ENCODE measurements at regions not wholly inside any gene's neighbourhood (a gene's known extent, or its start where the extent isn't known, plus 50 kb on each side); places are given as distances from the start of the nearest gene placed in this dataset.

DNA sequence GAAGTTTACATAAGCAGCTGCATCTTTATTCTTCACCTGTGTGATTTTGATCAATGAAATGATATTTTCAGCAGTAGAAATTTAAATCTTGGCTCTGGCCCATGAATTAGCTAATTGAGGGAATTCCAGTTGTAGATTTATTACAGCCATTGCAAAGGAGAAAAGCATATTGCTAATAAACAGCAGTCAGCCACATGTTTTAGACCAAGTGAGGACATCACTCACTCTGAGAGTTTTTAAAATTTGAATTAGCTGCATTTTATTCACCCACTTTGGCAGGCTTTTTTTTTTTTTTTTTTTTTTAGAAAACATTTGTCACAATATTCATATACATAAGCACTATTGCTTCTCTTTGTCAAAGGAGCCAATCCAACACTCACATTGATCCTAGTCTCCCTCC, 479.4 kb upstream of the VRK2 start:
- DNase-seq (ENCODE audit: low read depth in 2 of 2), result no peak

DNA sequence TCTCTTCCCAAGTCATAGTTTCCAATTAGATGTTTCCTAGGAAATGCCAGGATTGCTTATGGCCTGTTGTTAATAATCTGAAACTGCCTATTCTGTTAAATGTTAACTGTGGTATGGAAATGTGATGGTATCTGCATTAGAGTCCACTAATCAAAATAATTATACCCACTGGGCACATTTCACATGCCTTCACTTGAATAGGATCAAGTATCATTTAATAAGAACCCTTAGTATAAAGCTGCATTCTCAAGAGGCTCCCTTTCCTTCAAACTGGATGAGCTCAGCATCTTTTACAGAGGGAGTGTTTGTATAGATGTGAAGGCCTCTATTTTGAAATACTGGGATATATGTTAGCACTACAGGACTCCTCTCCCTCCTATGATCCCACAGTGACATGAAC, 477.2 kb upstream of the VRK2 start:
- no peak for DNase-seq (ENCODE audit: low read depth in 2 of 2)

- DNase-seq (ENCODE audit: low read depth in 2 of 2), result no peak
Observed at GRCh38 chr2:57570961-57571360, 475.6 kb upstream of the VRK2 start.

- DNase-seq (ENCODE audit: low read depth in 2 of 2), result no peak
Observed at GRCh38 chr2:57575700-57576268, 470.8 kb upstream of the VRK2 start.

- DNase-seq (ENCODE audit: low read depth in 2 of 2), result no peak
Observed at GRCh38 chr2:57576983-57577382, 469.6 kb upstream of the VRK2 start.

- no peak for DNase-seq (ENCODE audit: low read depth in 2 of 2)
Observed at GRCh38 chr2:57597940-57598339, 448.7 kb upstream of the VRK2 start.

DNA sequence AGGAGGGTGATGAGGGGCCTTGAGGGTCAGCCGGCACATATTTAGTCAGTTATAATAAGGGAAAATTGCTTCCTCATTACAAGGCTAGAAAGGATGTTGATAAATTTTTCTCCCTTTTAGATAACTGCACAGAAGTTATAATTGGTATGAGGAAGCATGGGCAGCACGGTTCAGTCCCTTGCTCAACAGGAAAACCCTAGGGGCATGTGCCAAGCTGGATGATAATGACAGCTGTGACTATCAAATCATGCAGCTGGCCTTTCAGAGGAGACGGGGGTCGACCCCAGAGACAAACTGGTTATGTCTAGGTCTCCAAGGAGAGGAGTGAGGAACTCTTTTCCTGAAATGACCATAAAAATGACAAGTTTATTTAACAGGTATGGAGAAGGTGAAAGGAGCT, 448.1 kb upstream of the VRK2 start:
- no peak for DNase-seq (ENCODE audit: low read depth in 2 of 2)

GRCh38 chr2:57602733-57603132, 443.9 kb upstream of the VRK2 start:
- DNase-seq (ENCODE audit: low read depth in 2 of 2), result no peak

DNA sequence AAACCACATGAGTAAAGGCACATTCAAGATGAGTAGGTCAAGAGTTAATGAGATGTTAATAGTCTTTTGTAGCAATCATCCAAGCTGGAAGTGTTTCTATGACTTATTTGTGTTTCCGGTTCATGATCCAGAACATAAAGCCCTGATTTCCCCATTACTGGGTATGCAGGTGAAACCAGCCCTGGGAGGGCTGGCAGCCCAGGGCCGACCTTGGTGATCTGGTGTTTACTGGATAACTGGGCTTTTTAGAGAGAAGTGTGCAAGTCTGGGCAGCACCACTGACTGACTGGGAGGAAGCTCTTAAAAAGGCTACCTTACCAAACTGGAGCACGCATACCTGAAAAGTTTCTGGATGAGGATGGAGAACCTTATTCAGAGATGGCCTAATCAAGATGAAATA, 431.6 kb upstream of the VRK2 start:
- no peak for DNase-seq (ENCODE audit: low read depth in 2 of 2)

GRCh38 chr2:57615855-57616556, 430.6 kb upstream of the VRK2 start:
- DNase-seq (ENCODE audit: low read depth in 2 of 2), result no peak

GRCh38 chr2:57617318-57617717, 429.3 kb upstream of the VRK2 start:
- DNase-seq (ENCODE audit: low read depth in 2 of 2), result no peak

DNA sequence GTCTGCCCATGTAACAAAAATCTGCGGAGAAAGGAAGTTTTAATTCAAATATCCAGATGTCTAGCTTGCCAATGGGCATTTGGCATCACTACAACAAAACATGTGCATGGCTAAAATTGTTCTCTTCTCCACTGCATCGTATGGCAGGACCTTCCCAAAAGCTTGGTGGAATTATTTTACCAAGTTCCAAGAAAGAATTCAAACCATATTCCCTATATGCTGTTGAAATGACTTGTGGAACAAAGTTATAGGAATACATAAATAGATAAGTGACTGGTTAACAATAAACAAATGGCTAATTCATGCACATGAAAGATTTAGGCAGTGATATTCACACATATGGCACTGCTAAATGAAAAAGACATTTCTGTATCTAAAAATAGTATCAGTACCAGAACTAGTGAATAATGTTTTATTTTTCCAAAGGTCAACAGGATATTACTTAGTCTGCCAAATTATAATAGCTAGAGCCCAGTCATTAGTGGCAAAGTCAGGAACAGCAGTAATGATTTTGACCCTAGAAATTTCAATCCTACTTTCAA, 425.4 kb upstream of the VRK2 start:
- DNase-seq (ENCODE audit: low read depth in 2 of 2), result no peak

GRCh38 chr2:57622009-57622408, 424.6 kb upstream of the VRK2 start:
- DNase-seq (ENCODE audit: low read depth in 2 of 2), result no peak

GRCh38 chr2:57656198-57656597, 390.4 kb upstream of the VRK2 start:
- DNase-seq (ENCODE audit: low read depth in 2 of 2), result no peak

DNA sequence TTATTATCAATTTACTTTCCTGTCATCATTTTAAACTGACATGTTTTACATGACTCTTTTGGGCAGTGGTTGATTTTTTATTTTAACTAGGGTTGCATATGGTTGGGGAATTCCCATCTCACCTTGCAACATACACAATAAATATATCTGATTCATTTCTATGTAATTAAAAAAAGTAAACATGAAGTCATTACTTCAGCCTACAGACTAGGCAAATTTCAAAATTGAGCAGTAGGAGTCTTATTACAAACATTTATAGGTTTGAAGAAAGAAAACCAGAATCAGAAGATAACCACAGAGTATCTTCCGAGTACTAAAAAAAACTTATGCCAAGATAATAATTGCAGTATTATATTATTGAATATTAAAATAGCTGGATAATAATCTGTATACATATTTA, 377.0 kb upstream of the VRK2 start:
- no peak for DNase-seq (ENCODE audit: low read depth in 2 of 2)

DNA sequence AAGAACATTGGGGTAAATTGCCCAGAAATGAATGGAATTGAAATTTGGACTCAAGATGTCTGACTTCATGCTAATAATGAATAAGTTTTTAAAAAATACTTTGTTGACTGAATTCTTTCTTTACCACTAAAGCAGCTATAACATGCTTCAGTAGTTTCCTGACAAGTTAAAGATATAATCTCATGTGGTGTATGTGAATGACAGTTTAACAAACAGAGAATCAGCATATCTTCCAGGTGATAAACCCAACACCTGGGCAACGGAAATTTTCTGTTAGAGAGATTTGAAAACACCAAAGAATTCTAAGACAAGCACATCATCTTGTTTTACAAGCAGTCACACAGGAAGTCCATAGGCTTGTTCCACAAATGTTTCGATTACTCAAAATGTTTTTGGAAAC, 372.6 kb upstream of the VRK2 start:
- DNase-seq (ENCODE audit: low read depth in 2 of 2), result no peak

- no peak for DNase-seq (ENCODE audit: low read depth in 2 of 2)
Observed at GRCh38 chr2:57674743-57675142, 371.9 kb upstream of the VRK2 start.

GRCh38 chr2:57677296-57677695, 369.3 kb upstream of the VRK2 start:
- no peak for DNase-seq (ENCODE audit: low read depth in 2 of 2)

- no peak for DNase-seq (ENCODE audit: low read depth in 2 of 2)
Observed at GRCh38 chr2:57681650-57682049, 365.0 kb upstream of the VRK2 start.

DNA sequence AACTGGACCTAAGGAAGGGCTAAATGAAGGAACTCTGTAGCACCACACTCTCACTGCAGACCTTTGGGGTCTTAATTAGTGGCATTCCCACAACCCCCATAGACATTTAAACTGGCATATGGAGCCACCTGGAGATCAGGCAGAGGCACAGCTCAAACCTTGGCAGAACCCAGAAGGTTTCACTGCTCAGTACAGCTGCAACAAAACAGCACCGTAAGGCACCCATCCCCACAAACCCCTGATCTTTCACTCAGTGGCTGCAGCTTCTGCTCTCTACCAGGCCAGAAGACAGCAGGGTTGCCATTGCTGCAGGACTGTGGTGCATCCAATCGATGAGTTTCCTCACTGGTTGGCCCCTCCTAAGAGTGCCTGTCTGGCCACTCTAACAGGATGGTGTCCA, 361.6 kb upstream of the VRK2 start:
- DNase-seq (ENCODE audit: low read depth in 2 of 2), result no peak

DNA sequence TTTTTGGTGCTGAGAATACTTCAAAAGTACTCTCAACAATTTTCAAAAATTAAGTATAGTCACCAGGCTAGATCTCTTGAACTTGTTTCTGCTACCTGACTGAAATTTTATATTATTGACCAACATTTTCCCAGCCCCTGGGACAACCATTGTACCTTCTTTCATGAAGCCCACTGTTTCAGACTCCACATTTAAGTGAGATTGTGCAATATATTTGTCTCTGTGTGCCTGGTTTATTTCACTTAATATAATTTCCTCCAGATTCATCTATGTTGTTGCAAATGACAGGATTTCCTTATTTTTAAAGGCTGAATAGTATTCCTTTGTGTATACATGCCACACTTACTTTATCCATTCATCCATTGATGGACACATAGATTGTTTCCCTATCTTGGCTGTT, 354.2 kb upstream of the VRK2 start:
- DNase-seq (ENCODE audit: low read depth in 2 of 2), result no peak

DNA sequence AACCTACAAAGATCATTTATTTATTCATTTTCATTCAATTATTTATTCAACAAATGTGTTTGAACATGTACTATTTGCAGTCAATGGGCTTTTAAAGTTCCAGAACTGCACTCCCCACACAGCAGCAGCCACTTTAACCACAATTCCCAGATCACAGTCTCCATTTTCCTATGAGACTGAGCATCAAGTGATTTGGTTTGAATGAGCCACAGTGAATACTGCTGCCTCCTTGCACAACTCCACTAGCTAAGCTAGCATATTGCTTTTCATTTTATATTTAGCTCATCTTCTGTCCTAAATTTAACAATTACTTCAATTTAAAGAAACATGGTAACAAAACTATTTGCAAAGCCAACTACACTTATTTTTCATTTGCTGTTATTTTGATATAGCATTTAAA, 353.4 kb upstream of the VRK2 start:
- DNase-seq (ENCODE audit: low read depth in 2 of 2), result no peak

DNA sequence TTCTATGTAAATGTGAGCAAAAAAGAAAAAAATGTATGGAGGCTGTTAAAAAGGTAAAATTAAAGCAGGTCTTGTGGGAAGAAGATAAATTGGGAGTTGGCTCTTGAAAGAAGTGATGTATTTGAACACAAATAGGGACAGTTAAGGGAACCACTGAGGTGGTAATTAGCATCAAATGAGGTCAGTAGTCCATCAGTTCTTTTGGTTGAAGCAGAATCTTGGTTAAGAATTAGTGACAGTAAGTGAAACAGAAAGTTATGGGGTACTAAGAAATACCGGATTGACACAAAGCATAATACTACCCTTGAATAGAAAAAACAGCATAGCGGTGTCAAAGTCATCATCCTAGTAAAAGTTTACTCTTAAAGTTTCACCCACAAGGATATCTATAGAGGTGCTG, 352.6 kb upstream of the VRK2 start:
- no peak for DNase-seq (ENCODE audit: low read depth in 2 of 2)

DNA sequence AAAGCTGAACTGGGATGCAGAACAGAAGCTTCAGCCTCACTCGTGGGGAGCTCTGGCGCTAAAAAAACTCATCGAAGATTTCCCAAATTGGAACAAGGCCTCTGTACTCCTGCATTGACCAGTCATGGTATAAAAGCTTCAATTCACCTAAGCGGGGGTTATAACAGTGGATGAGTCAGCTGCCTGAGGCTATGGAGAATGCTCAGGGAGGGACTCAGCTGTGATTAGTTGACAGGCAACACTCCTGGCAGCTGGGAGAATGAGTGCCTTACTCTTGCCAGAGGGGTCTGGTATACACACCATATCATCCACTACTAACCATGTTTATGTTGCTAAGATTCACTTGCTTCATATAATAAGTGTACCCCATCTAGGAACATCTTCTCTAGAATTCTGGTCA, 350.6 kb upstream of the VRK2 start:
- no peak for DNase-seq (ENCODE audit: low read depth in 2 of 2)

Measured in stimulated activated CD8-positive, alpha-beta memory T cell treated with anti-CD3 and anti-CD28 coated beads, Interleukin-7, amount 100 ng/mL, for 1 hour (primary cell).